Activated T-cell treated with anti-CD3 and anti-CD28 coated beads, Interleukin-2, amount 50 U/mL, for 24 hours (primary cell): ENCODE measurements at regions not wholly inside any gene's neighbourhood (a gene's known extent, or its start where the extent isn't known, plus 50 kb on each side); places are given as distances from the start of the nearest gene placed in this dataset.
A peak's percentile ranks its signal among the peaks of the same experiment; 100 is the strongest.

ENCODE experiments used
- DNase-seq: peaks from one replicate; pipeline ENCODE4 v3.0.0-alpha.2; 2020
- H3K27ac Mint-ChIP-seq: 2 replicates; pipeline ENCODE4 v1.8.0; 2020; ENCODE audit warnings: mild to moderate bottlenecking, mixed read lengths
- H3K27me3 Mint-ChIP-seq: 2 replicates; pipeline ENCODE4 v1.8.0; 2020; ENCODE audit warnings: mixed read lengths
- H3K36me3 Mint-ChIP-seq: 2 replicates; pipeline ENCODE4 v1.8.0; 2020; ENCODE audit warnings: low read depth, mixed read lengths
- H3K4me1 Mint-ChIP-seq: 2 replicates; pipeline ENCODE4 v1.8.0; 2020; ENCODE audit warnings: low read depth, mixed read lengths
- H3K4me3 Mint-ChIP-seq: 2 replicates; pipeline ENCODE4 v1.8.0; 2020; ENCODE audit warnings: mild to moderate bottlenecking, moderate library complexity, mixed read lengths
- H3K9me3 Mint-ChIP-seq: 2 replicates; pipeline ENCODE4 v1.8.0; 2020; ENCODE audit warnings: mixed read lengths

GRCh38 chr6:6512711-6513110 lies 75.8 kb upstream of the LY86 start:
- DNase-seq: no peak
- no peaks in the 10 kb centered on the region for H3K36me3 Mint-ChIP-seq
- peaks cover 91% of the 10 kb centered on the region for H3K27me3 Mint-ChIP-seq
- H3K9me3 Mint-ChIP-seq: no peaks in the 10 kb centered on the region
- no peak overlapping the region for H3K4me3 Mint-ChIP-seq
- H3K4me1 Mint-ChIP-seq: peaks cover 25% of the 10 kb centered on the region
- H3K27ac Mint-ChIP-seq: no peak overlapping the region

- H3K4me3 Mint-ChIP-seq: peak overlapping the region; percentile 0
- DNase-seq: peak; percentile 54
- H3K27ac Mint-ChIP-seq: peak overlapping the region; percentile 71
- no peaks in the 10 kb centered on the region for H3K9me3 Mint-ChIP-seq
- H3K27me3 Mint-ChIP-seq: peaks cover 96% of the 10 kb centered on the region
- H3K4me1 Mint-ChIP-seq: peaks cover 35% of the 10 kb centered on the region
- no peaks in the 10 kb centered on the region for H3K36me3 Mint-ChIP-seq
Measured at GRCh38 chr6:6515691-6516607, 72.6 kb upstream of the LY86 start.

GRCh38 chr6:6516666-6517458 lies 71.7 kb upstream of the LY86 start:
- Mint-ChIP-seq H3K4me1 (peaks cover 35% of the 10 kb centered on the region), H3K27ac (no peak overlapping the region), H3K4me3 (no peak overlapping the region), H3K36me3 (no peaks in the 10 kb centered on the region), H3K27me3 (peaks cover 96% of the 10 kb centered on the region), H3K9me3 (no peaks in the 10 kb centered on the region)
- no peak for DNase-seq

DNA sequence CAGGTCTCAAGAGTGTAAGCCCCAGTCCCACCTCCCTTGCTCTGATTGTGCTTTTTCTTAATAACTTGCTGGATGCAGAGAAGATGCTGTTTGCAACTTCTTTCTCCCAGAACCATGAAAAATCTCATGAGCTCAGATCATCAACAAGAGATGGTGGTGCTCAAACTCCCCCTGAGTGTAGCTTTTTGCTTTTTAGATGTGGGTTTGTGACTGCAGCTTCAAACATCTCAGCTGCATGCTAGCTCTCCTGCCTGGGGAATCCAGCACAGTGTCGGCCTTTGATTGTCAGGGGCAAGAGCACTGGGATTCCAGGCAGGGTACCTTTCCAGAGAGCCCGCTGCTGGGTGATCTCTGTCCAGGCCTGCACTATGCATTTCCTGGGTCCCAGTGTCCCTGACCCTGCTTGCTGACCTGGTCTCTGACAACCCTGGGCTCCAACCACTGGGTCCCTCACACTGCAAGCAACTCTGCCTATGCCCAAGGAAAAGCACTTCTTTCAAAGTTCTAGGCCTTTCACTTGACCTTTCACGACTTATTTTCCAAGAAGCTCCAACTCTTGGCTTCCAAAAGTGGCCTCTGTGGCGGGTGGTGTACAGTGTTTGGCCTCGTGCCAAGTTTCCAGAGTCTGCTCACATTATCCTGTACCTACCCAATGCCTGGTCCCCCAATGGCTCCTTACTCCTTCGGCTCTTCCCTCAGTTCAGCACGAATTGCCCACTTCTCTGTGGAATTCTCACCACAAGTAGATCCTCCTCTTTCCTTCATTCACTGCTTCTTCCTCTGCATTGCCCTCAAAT lies 69.7 kb upstream of the LY86 start:
- no peaks in the 10 kb centered on the region for H3K36me3 Mint-ChIP-seq

DNA sequence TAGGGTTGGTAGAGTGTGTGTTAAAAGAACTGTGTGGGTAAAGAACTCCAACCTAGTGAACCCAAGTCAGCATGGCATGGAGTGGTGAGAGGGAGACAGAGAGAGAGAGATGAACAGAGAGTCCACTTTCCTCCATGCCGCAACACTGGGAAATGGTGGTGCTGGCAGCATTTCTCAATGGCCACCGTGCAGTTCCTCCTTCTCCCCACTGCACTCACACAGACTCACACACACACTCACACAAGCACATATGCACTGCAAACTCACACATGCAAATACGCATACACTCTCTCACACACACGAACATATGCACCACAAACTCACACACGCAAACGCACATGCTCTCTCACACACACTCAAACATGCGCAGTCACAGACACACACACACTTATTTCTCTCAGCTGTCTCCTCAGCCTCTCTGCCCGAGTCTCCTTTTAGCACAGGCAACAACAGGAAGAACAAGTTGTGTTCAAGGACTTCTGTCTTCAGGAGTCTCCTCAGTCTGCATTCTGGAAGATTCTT lies 66.5 kb upstream of the LY86 start:
- no peak overlapping the region for H3K4me3 Mint-ChIP-seq
- H3K36me3 Mint-ChIP-seq: no peaks in the 10 kb centered on the region
- H3K4me1 Mint-ChIP-seq: peaks cover 20% of the 10 kb centered on the region
- H3K27ac Mint-ChIP-seq: no peak overlapping the region
- no peaks in the 10 kb centered on the region for H3K9me3 Mint-ChIP-seq
- DNase-seq: no peak
- H3K27me3 Mint-ChIP-seq: peaks cover 95% of the 10 kb centered on the region

More for the DNA sequence above, 69.7 kb upstream of the LY86 start:
- Mint-ChIP-seq H3K4me3 (no peak overlapping the region), H3K27me3 (peaks cover 94% of the 10 kb centered on the region), H3K4me1 (peaks cover 35% of the 10 kb centered on the region), H3K27ac (no peak overlapping the region), H3K9me3 (no peaks in the 10 kb centered on the region)
- DNase-seq: no peak

DNA sequence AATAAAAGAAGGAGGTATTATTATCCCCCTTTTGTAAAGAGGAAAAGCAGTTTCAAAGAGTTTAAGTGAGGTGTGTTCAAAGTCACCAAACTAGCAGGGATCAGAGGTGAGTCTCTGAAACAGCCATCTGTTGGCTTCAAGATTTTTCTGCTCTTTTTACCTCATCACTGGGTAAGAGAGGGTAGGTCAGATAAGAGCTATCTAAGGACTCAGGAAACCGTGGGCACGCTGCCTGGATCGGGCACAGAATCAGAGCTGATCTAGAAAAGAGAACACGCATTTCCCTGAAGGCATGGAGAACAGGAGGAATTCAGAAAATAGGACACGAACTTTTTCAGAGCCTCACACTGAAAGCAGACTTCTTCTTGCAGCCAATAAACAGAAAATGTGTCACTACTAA lies 65.8 kb upstream of the LY86 start:
- Mint-ChIP-seq H3K4me3 (no peak overlapping the region), H3K27ac (no peak overlapping the region), H3K4me1 (peaks cover 18% of the 10 kb centered on the region), H3K9me3 (no peaks in the 10 kb centered on the region), H3K36me3 (no peaks in the 10 kb centered on the region), H3K27me3 (peaks cover 94% of the 10 kb centered on the region)
- DNase-seq: no peak

DNA sequence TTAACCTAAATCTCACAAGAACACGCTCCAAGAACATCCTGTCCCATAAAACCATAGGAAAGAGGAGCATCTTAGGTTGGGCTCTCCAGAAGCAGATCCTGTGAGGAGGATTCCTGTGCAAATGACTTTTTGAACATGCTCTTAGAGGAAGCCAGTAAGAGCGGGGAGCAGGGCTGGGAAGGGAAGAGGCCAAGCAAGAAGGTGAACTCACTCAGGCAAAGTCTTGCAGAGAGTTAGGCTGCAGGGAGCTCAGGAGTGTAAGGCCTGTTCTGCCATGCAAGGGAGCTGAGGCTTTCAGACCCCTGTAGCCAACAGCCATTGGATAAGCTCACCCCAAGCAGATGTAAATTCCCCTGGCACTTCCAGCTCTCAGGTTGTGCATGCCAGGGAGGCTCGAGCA lies 63.6 kb upstream of the LY86 start:
- no peak for DNase-seq
- H3K36me3 Mint-ChIP-seq: no peaks in the 10 kb centered on the region
- H3K9me3 Mint-ChIP-seq: no peaks in the 10 kb centered on the region
- no peak overlapping the region for H3K4me3 Mint-ChIP-seq
- no peak overlapping the region for H3K27ac Mint-ChIP-seq
- H3K27me3 Mint-ChIP-seq: peaks cover 87% of the 10 kb centered on the region
- peaks cover 7% of the 10 kb centered on the region for H3K4me1 Mint-ChIP-seq

GRCh38 chr6:6525933-6526332 lies 62.6 kb upstream of the LY86 start:
- peaks cover 84% of the 10 kb centered on the region for H3K27me3 Mint-ChIP-seq

DNA sequence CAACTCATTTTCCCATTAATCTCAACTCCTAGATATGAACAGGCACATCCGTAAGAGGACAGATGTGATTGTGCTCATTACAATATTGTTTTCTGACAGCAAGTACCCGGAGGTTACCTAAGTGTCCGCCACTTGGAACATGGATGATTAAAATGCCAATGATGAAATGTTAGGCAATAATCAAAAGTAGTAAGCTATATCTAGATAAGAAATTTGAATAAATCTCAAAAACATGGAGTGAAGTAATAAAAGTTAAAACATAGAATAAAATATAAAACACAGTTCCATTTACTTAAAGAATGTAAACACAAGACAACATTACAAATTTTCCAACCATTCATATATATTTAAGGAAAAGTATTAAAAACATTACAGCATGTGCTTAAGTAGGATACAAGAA lies 59.2 kb upstream of the LY86 start:
- no peak for DNase-seq
- no peaks in the 10 kb centered on the region for H3K36me3 Mint-ChIP-seq
- no peak overlapping the region for H3K4me3 Mint-ChIP-seq
- H3K4me1 Mint-ChIP-seq: peaks cover 7% of the 10 kb centered on the region
- H3K27me3 Mint-ChIP-seq: peaks cover 79% of the 10 kb centered on the region
- H3K27ac Mint-ChIP-seq: no peak overlapping the region
- H3K9me3 Mint-ChIP-seq: no peaks in the 10 kb centered on the region

More at GRCh38 chr6:6525933-6526332, 62.6 kb upstream of the LY86 start:
- Mint-ChIP-seq H3K27ac (no peak overlapping the region), H3K4me3 (no peak overlapping the region), H3K36me3 (no peaks in the 10 kb centered on the region), H3K4me1 (peaks cover 7% of the 10 kb centered on the region), H3K9me3 (no peaks in the 10 kb centered on the region)
- no peak for DNase-seq

DNA sequence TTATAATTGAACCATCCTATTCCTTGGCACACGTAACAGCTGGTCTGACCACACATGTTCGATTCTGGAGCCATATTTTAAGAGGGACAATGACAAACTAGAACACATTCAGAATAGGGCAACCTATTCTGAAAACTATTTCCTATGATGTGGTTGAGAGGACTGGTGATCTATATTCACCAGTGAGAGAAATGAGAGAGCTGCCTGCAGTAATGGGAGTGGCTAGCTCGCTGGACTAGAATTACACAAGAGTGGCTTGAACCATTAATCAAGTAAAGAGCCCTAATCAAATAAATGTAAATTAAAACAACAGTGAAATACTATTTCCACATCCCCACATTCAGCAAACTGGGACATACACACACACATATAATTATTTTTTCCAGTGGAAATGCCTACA lies 55.3 kb upstream of the LY86 start:
- Mint-ChIP-seq H3K4me3 (no peak overlapping the region), H3K9me3 (no peaks in the 10 kb centered on the region), H3K27ac (no peak overlapping the region), H3K4me1 (peaks cover 2% of the 10 kb centered on the region), H3K27me3 (peaks cover 58% of the 10 kb centered on the region), H3K36me3 (no peaks in the 10 kb centered on the region)
- no peak for DNase-seq

GRCh38 chr6:6534399-6534798 lies 54.1 kb upstream of the LY86 start:
- Mint-ChIP-seq H3K4me1 (peaks cover 6% of the 10 kb centered on the region), H3K9me3 (no peaks in the 10 kb centered on the region), H3K27ac (no peak overlapping the region), H3K27me3 (peaks cover 58% of the 10 kb centered on the region), H3K36me3 (no peaks in the 10 kb centered on the region), H3K4me3 (no peak overlapping the region)
- no peak for DNase-seq

DNA sequence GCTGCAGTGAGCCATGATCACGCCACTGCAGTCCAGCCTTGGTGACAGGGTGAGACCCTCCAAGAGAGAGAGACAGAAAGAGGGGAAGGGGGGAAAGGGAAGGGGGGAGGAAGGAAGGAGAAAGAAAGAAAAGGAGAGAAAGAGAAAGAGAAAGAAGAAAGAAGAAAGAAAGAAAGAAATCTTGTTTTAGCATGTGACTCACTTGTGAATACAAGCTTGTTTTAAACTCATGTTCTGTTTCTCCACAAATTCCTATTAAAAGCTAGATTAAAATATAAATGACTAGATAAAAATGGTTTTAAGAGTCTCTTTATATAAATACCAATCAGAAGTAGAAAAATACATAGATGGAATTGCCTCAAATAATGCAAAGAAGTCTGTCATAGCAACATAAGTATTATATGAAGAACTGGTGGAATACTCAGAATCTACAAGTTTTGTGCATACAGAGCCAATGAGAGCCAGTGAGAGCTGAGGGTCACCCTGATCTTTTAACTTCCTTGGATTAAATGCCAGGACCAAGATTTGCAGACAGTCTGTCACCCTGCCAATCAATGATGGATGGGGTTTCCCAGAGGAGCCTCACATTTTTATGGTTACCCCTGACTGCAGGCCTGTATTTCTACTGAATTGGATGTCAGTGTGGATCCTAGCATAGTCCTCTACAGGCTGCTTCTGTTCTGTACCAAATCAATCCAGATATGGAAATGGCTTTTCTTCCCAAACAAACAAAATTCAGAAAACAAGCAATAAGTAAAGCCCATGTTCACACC lies 50.8 kb upstream of the LY86 start:
- peaks cover 50% of the 10 kb centered on the region for H3K27me3 Mint-ChIP-seq
- H3K36me3 Mint-ChIP-seq: no peaks in the 10 kb centered on the region
- H3K27ac Mint-ChIP-seq: no peak overlapping the region
- H3K4me3 Mint-ChIP-seq: no peak overlapping the region
- no peak for DNase-seq
- no peaks in the 10 kb centered on the region for H3K9me3 Mint-ChIP-seq
- H3K4me1 Mint-ChIP-seq: peaks cover 6% of the 10 kb centered on the region

- Mint-ChIP-seq H3K4me1 (peaks cover 6% of the 10 kb centered on the region), H3K27ac (no peak overlapping the region)
- DNase-seq: no peak
Measured at GRCh38 chr6:6538261-6538660, 50.3 kb upstream of the LY86 start.

More at GRCh38 chr6:6538261-6538660, 50.3 kb upstream of the LY86 start:
- Mint-ChIP-seq H3K4me3 (no peak overlapping the region), H3K36me3 (no peaks in the 10 kb centered on the region), H3K9me3 (peaks cover 2% of the 10 kb centered on the region), H3K27me3 (peaks cover 50% of the 10 kb centered on the region)
